GM10266 (cell line): ENCODE measurements at regions not wholly inside any gene's neighbourhood (a gene's known extent, or its start where the extent isn't known, plus 50 kb on each side); places are given as distances from the start of the nearest gene placed in this dataset.
"Not testable (repeated sequence)": the region's sequence is repeated elsewhere in the genome, so short reads cannot be mapped to it uniquely, and the experiment has no call there.

Source experiments
- DNase-seq: peaks from one replicate; pipeline ENCODE4 v3.0.0; 2012; ENCODE audit errors: extremely low spot score
- CTCF ChIP-seq: IDR thresholded peaks from 2 replicates; pipeline ENCODE4 v1.5.1; 2012; ENCODE audit warnings: mild to moderate bottlenecking, low read depth; ENCODE audit not compliant: control insufficient read depth, insufficient read depth; ENCODE audit errors: missing control alignments

DNA sequence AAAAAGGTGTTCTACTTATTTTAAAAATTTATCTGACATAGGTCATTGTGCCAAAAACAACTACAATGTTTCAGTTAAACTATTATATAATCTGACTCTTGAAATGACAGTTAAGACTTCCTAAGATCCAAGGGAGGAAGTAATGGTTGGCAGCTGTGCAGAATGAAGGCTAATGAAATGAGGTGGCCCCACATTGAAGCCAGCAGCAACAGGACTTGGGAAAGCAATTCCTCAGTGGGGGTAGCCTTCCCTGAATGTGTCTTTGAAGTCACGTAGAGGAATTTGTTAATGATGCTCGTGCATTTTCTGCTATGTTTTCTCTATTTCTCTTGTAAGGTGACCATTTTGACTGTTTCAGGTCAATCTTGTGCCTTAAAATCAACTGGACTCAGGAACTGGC is 162.4 kb upstream of the DAAM1 start:
- TF ChIP-seq CTCF: no peak

DNA sequence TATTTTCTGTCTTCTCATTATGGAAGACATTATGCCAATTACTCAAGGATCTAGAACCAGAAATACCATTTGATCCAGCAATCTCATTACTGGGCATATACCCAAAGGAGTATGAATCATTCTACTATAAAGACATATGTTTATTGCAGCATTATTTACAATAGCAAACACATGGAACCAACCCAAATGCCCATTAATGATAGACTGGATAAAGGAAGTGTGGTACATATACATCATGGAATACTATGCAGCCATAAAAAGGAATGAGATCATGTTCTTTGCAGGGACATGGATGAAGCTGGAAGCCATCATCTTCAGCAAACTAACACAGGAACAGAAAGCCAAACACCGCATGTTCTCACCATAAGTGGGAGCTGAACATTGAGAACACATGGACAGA is 161.8 kb upstream of the DAAM1 start:
- not testable (repeated sequence) for DNase-seq

More for the DNA sequence above, 162.4 kb upstream of the DAAM1 start:
- no peak for DNase-seq

GRCh38 chr14:59028476-59029202 is 159.8 kb upstream of the DAAM1 start:
- TF ChIP-seq CTCF: peak; percentile 90
- peak; percentile 61 for DNase-seq

DNA sequence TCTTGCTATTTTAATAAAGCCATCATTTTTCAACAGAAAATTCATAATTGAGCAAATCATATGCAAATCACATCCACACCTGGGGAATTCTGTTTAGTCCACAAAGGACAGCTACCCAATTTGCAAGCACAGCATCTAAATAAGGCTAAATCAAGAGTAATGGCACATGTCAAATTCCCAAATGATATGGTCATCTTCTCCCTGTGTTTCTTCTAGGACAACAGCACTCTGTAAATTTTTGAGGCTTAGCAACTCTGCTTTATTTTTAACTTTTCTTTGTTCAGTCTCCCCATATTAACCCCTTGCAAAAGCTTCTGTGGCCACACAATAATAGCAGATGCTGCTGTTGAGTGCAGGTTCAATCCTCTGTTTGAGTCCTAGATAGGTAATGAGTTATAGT is 155.6 kb upstream of the DAAM1 start:
- no peak for TF ChIP-seq CTCF
- no peak for DNase-seq

DNA sequence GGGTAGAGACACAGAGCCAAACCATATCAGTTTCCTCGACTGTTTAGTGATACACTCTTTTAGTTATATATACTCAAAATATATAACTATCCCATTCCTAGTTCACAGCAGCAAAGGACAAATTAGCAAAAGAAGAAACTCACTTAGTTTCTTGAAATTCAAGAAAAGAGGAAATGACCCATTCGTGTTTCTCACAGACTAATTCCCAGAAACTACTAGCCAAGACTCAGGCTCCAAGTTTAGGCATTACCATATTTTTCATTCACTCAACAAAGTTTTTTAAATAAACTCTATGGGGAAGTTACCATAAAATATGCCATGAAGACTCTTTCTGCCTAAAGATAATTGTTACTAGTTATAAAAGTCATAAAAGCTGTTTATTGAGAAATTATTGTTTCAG is 152.3 kb upstream of the DAAM1 start:
- TF ChIP-seq CTCF: no peak
- DNase-seq: no peak

DNA sequence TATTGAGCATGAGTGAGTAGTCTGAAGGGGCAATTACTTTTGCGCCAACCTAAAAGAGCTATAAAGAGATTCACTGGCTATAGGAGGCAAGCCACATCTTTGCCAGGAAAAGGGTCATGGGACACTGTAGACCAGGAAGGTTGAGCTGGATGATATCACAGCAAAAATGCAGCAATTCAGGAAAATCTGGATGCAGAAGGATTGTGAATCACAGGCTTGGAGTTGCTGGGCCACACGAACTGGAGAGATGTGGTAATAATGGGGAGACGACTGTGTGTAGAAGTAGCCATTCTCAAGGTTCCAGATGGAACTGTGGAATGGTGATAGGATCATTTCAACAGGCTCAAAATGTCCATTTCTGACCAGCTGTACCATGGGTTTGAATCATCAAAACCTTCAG is 151.4 kb upstream of the DAAM1 start:
- no peak for TF ChIP-seq CTCF
- no peak for DNase-seq

DNA sequence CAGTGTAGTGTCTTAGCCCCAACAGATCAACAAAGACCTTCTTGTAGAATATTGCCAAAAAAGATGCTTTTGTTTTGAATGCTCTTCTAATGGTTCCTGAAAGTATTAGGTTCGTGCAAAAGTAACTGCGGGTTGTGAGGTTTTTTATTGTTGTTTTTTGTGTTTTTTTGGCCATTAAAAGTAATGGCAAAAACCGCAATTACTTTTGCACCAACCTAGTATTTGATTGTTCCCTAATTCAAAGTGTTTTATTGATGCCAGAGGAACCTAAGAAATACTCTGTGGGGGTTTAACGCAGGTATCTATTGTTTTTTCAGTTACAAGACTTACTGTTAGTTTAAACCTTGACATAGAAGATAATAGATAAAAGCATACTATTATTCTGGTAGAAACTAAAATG is 150.8 kb upstream of the DAAM1 start:
- no peak for DNase-seq
- no peak for TF ChIP-seq CTCF

GRCh38 chr14:59038746-59039145 is 149.7 kb upstream of the DAAM1 start:
- DNase-seq: no peak

More at GRCh38 chr14:59038746-59039145, 149.7 kb upstream of the DAAM1 start:
- no peak for TF ChIP-seq CTCF
